Fibroblast of skin of abdomen (primary cell): ENCODE measurements at regions not wholly inside any gene's neighbourhood (a gene's known extent, or its start where the extent isn't known, plus 50 kb on each side); places are given as distances from the start of the nearest gene placed in this dataset.

ENCODE experiments used
- DNase-seq: peaks from one replicate; pipeline ENCODE4 v3.0.0-alpha.2; 2013

DNA sequence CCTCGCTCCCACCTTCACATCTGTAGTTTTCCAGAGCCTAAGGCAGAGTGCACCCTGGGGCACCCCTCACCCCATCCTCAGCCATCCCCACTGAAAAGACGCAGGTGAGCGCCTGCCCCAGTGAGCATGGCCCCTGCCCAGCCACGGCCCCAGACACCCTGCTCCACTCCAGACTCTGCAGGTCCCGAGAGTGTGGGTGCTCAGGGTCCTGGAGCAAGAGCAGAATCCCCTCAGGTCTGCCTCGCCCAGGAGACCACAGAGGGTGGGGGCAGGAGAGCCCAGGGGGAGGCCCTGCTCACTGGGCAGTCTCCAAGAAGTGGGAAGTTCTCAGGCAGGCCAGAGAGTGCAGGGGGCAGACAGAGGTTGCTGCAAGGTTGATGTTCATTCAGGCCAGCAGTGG is 158.6 kb upstream of the PPP1R26 start:
- no peak for DNase-seq

DNA sequence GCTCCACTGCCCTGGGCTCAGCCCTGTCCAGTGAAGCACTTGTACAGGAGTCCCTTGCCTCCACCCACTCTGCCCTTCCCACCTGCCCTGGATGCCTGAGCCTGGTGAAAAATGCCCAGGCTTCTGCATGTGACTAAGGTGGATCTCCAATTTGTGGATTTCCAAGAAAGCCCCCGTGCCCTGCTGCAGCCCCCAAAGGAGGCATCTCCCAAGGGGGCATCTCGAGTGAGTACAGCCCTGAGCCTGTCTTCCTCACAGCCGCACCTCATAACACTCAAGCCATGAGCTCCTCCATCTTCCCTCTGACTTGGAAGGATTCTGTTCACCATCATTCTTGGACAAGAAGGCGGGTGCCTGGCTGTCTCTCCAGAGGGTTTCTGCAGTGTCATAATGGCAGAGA is 158.0 kb upstream of the PPP1R26 start:
- DNase-seq = no peak

DNA sequence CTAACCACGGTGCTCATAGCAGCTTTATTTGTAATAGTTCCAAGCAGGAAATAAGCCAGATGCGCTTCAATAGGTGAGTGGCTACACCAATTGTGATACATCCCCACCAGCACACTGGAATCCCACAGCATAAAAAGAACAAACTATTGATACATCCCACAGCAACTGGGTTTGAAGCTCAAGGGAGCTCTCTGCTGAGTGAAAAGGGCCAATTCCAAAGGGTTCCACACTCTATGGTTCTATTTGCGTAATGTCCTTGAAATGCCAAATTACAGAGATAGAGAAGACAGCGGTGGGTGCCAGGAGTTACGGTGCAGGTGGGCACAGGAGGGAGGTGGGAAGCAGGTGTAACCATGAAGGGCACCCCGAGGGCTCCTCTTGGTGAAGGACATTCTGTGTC is 155.3 kb upstream of the PPP1R26 start:
- DNase-seq = no peak

- DNase-seq = no peak
These were observed 153.4 kb upstream of the PPP1R26 start for GRCh38 chr9:135326141-135326540.

DNA sequence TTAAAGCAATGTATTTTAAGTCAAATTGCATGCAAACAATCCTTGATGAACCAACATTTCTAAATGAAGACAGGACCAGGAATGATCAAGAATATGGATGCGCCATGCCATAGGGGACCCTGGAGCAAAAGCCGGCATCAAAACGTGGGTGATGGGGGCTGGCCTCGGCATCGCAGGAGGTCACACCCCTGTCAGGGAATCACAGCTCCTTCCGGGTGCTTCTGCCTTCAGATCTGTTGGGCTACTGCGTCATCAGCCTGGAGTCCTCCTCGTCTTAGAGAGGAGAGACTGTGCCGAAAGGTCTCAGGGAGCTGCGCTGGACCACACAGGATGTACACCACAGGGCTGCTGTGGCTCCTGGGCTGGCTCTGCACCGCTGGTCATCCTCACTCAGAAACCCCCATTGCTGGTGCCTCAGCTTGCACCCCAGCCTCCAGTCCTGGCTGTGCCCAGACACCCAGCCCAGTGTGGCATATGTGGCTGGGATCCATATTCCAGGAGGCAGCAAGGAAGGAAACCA is 152.9 kb upstream of the PPP1R26 start:
- DNase-seq = no peak

DNA sequence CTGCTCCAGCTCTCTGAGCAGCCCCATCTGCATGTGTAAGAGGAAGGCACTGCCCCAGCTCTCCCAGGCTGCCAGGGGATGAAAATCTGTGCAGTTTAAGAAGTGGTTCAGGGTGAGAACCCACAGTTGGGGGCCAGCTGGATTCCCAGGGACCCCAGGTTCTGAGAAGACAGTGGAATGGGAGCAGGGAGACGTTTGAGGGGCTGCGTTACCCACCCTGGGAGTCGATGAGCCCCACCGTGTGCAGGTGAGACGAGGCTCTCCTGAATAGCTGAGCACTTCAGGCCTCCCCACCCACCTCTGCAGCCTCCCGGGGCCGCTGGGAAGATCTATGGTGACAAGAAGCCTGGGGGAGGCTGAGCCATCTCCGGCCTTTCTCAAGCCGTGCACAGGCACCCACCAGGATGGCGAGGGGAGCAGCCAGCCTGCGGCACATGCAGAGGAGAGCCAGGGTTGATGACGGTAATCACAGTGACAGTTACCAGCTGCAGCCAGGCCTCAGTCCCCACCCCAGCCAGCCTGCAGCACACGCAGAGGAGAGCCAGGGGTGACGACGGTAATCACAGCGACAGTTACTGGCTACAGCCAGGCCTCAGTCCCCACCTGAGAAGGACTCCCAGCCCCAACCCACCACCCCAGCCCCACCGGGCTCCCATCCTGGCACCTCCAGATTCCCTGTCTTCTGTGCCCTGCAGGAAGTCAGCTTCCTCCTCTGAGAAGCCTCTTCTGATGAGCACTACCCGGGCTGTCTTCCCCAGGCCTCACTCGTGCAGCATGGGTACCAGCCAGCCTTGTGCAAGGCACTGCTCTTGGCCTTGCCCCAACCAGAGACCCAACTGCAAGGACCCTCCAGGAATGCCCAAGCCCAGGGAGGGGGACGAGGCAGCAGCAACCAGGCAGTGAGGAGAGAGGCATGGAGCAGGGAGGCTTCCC is 150.8 kb upstream of the PPP1R26 start:
- no peak for DNase-seq

GRCh38 chr9:135329571-135330306 is 149.8 kb upstream of the PPP1R26 start:
- no peak for DNase-seq

DNA sequence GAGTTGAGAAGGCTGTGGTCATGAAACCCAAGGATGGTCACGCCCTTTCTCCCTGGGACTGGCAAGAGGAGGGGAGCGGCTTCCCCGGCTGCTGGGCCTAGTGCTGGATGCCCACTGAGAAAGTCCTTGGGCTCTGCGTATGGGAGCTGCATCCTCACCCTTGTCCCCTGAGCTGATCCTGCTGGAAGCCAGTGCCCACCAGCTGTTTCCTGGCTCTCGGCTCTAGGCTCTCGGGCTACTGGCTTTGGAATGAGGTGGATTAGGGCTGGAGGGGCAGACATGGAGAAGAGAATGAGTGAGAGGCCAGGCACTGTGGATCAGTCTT is 149.3 kb upstream of the PPP1R26 start:
- no peak for DNase-seq

- no peak for DNase-seq
These were observed 148.6 kb upstream of the PPP1R26 start for GRCh38 chr9:135330685-135331590.

GRCh38 chr9:135332516-135332915 is 147.1 kb upstream of the PPP1R26 start:
- no peak for DNase-seq

DNA sequence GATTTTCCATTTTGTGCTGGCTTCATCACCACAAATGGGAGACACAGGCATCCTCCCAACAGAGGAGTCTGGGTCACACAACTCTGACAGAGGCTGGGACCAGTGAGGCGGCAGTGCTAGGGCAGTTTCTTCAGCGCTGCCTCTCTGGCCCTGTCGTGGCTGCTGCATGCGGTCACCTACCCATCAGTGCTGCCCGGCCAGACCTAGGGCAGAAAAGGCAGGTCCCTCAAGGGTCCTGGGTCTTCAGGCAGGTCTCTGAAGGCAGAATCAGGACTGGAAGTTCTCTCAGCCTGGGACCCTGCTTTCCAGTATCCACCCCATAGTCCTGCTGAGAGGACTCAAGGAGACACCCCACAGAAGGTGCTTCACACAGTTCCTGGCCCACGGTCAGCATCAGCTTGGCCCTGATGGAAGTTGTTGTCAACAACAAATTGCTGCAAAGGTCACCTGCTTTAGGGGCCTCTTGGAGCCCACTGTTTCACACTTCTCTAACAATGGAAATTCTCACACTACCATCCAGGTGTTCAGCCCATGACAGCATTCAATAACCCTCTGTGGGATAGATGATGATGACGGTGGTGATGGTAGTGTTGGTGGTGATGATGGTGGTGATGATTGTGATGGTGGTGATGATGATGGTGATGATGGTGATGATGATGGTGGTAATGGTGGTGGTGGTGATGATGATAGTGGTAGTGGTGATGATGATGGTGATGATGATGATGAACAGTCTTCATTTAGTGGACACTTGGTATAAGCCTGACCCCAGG is 146.4 kb upstream of the PPP1R26 start:
- DNase-seq = no peak

DNA sequence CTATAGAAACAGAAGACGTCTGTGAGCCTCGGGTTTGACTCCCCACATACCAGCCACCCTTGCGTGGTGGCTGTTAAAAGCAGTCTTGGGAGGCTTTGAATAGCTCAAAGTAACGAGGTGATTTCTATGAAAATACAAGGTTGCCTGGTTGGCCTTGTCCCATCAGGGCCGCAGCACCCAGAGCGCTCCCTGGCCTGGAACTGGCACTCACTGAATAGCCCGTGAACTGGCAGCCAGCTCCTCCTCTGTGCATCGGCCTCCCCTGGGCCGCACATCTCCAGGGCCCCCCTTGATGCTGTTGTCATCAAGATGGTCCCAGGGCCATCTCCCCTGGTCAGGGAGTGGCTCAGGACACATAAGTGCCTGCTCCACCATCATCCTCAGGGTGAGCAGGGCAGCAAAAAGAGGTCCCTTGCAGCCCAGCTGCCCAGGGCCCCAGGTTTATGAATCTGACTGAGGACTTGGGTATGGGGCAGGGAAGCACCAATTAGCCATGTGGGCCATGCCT is 144.6 kb upstream of the PPP1R26 start:
- no peak for DNase-seq

DNA sequence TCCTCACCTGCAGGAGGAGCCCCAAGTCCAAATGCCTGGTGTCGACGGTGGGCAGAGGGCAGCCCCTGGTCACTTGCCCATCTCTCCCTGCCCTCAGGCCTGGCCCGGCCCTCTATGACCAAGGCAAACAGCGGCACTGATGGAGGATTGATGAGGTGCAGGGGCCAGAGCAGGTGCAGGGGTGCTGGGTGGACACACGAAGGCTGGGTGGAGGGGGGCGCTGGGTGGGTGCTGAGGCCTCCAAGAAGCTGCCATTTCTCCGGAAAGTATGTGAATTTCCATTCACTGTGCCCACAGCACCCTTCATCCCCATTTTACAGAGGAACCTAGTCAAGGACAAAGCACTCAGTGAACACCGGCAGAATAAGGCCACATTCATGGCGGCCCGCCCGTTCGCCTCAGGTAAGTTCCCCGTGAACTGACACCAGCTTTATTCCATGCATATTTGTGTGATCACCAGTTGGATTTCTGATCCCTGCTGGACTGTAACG is 143.8 kb upstream of the PPP1R26 start:
- no peak for DNase-seq

- DNase-seq = no peak
These were observed 142.7 kb upstream of the PPP1R26 start for GRCh38 chr9:135336722-135337527.

- DNase-seq = no peak
These were observed 141.0 kb upstream of the PPP1R26 start for GRCh38 chr9:135338546-135338945.

- DNase-seq = no peak
These were observed 140.1 kb upstream of the PPP1R26 start for GRCh38 chr9:135339378-135339973.

DNA sequence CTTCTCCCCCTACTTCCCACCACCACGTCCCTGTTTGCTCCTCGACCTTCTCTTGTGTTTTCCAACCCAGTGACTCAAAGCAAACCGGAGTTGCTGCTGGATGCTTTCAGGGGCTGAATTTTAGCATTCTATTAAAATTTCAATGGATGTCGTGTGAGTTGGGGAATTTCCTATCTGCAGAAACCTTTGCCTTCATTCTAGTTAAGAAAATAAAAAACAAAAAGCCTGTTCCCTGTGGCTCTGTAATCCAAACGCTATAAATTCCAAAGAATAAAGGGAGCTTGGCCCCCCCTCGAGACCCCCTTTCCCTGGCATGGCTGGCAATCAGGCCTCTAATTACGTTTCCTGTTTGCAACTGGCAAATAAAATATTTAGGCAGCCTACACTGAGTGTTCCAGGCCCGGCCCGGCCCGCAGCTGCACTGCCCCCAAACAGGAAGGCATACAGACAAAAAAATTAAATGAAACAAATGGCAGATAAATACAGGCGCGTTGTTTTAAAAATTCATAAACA is 139.4 kb upstream of the PPP1R26 start:
- no peak for DNase-seq

GRCh38 chr9:135340726-135341475 is 138.7 kb upstream of the PPP1R26 start:
- no peak for DNase-seq

- DNase-seq = no peak
These were observed 137.9 kb upstream of the PPP1R26 start for GRCh38 chr9:135341612-135342169.
